IMR-90 (cell line): ENCODE measurements at regions not wholly inside any gene's neighbourhood (a gene's known extent, or its start where the extent isn't known, plus 50 kb on each side); places are given as distances from the start of the nearest gene placed in this dataset.

ENCODE experiments used
- ATAC-seq: fragments of 200-7000 bp; cut with Tn5 transposase; 2 replicates; pipeline ENCODE4 v1.9.1; 2020; ENCODE audit warnings: low read depth, mild to moderate bottlenecking, moderate library complexity
- BruUV-seq: library from RNA; stranded (reverse); fragments of 400-500 nt; replicated peaks from 2 replicates; lab custom pipeline; 2021; lab: Mats Ljungman, UMichigan
- CTCF ChIA-PET: fragments of 300-600 bp; formaldehyde crosslinking; extraction: SDS; loops from one replicate; lab custom pipeline; 2021; ENCODE audit warnings: antibody characterized with exemption; lab: Yijun Ruan, JAX
- POLR2A ChIA-PET: fragments of 300-600 bp; sonication (Branson Sonifier 250); formaldehyde crosslinking; loops from one replicate; lab custom pipeline; 2022; ENCODE audit warnings: antibody characterized with exemption; ENCODE audit not compliant: unreplicated experiment; lab: Charles Lee
- DNase-seq: peaks from one replicate; pipeline ENCODE4 v3.0.0; 2013
- H2AFZ ChIP-seq: replicated peaks from 2 replicates; pipeline ENCODE3; 2013; ENCODE audit warnings: low read length, mild to moderate bottlenecking; ENCODE audit not compliant: poor library complexity
- H2AK5ac ChIP-seq: 2 replicates; pipeline ENCODE4 v1.6.1; 2013; ENCODE audit warnings: low read depth, low read length, inconsistent platforms
- H2AK9ac ChIP-seq: replicated peaks from 2 replicates; pipeline ENCODE3; 2013; ENCODE audit warnings: mild to moderate bottlenecking, low read depth, low read length, moderate library complexity; ENCODE audit not compliant: poor library complexity
- H2BK120ac ChIP-seq: 2 replicates; pipeline ENCODE4 v1.6.1; 2013; ENCODE audit warnings: low read depth, low read length, inconsistent platforms
- H2BK15ac ChIP-seq: 3 replicates; pipeline ENCODE4 v1.6.1; 2013; ENCODE audit warnings: low read depth, low read length, inconsistent platforms
- H2BK20ac ChIP-seq: 2 replicates; pipeline ENCODE4 v1.6.1; 2013; ENCODE audit warnings: low read depth, mild to moderate bottlenecking, inconsistent platforms, low read length, moderate library complexity
- H2BK5ac ChIP-seq: 2 replicates; pipeline ENCODE4 v1.6.1; 2013; ENCODE audit warnings: mild to moderate bottlenecking, low read depth, low read length, inconsistent platforms; ENCODE audit not compliant: poor library complexity, severe bottlenecking
- H3K14ac ChIP-seq: replicated peaks from 2 replicates; pipeline ENCODE4 v1.6.1; 2013; ENCODE audit warnings: low read depth, low read length, inconsistent platforms
- H3K18ac ChIP-seq: 2 replicates; pipeline ENCODE4 v1.6.1; 2013; ENCODE audit warnings: low read depth, low read length, control low read depth
- H3K23ac ChIP-seq: 2 replicates; pipeline ENCODE4 v1.6.1; 2013; ENCODE audit warnings: low read depth, low read length, inconsistent platforms
- H3K27ac ChIP-seq: 2 replicates; pipeline ENCODE4 v1.5.1; 2013; ENCODE audit warnings: mild to moderate bottlenecking, control low read depth, low read length; ENCODE audit not compliant: insufficient read depth
- H3K27me3 ChIP-seq: 2 replicates; pipeline ENCODE4 v1.6.1; 2013; ENCODE audit warnings: low read length; ENCODE audit not compliant: control insufficient read depth, insufficient read depth
- H3K36me3 ChIP-seq: 2 replicates; pipeline ENCODE4 v1.6.1; 2013; ENCODE audit warnings: low read length, mixed read lengths; ENCODE audit not compliant: control insufficient read depth, insufficient read depth
- H3K4ac ChIP-seq: 2 replicates; pipeline ENCODE4 v1.6.1; 2013; ENCODE audit warnings: low read depth, low read length, inconsistent platforms
- H3K4me1 ChIP-seq: 2 replicates; pipeline ENCODE4 v1.6.1; 2013; ENCODE audit warnings: low read length, mixed read lengths; ENCODE audit not compliant: control insufficient read depth, insufficient read depth
- H3K4me2 ChIP-seq: 2 replicates; pipeline ENCODE4 v1.6.1; 2013; ENCODE audit warnings: low read depth, mild to moderate bottlenecking, control low read depth, low read length, moderate library complexity
- H3K4me3 ChIP-seq: 2 replicates; pipeline ENCODE4 v1.5.1; 2013; ENCODE audit warnings: low read depth, mild to moderate bottlenecking, control low read depth, low read length, moderate library complexity; ENCODE audit not compliant: insufficient read depth
- H3K56ac ChIP-seq: 2 replicates; pipeline ENCODE4 v1.6.1; 2013; ENCODE audit warnings: low read length, inconsistent platforms; ENCODE audit not compliant: insufficient read depth; ENCODE audit errors: extremely low read depth
- H3K79me1 ChIP-seq, 2 experiments: 2 replicates each; pipeline ENCODE4 v1.6.1; 2013; ENCODE audit warnings: low read length in 2 of 2, inconsistent platforms in 1 of 2, low read depth in 1 of 2
- H3K9ac ChIP-seq: 2 replicates; pipeline ENCODE4 v1.6.1; 2013; ENCODE audit warnings: low read depth, low read length, control low read depth
- H3K9me1 ChIP-seq: 2 replicates; pipeline ENCODE4 v1.6.1; 2013; ENCODE audit warnings: low read length, inconsistent platforms; ENCODE audit not compliant: insufficient read depth
- H3K9me3 ChIP-seq: 2 replicates; pipeline ENCODE4 v1.6.1; 2013; ENCODE audit warnings: low read length; ENCODE audit not compliant: control insufficient read depth, insufficient read depth
- H4K20me1 ChIP-seq: 2 replicates; pipeline ENCODE4 v1.6.1; 2013; ENCODE audit warnings: low read length, inconsistent platforms; ENCODE audit not compliant: insufficient read depth
- H4K5ac ChIP-seq: 2 replicates; pipeline ENCODE4 v1.6.1; 2013; ENCODE audit warnings: mild to moderate bottlenecking, low read depth, low read length, control low read depth
- H4K8ac ChIP-seq, 2 experiments: 2 replicates each; pipeline ENCODE4 v1.6.1; 2013; ENCODE audit warnings: low read depth in 2 of 2, low read length in 2 of 2, control low read depth in 1 of 2, inconsistent platforms in 1 of 2
- H4K91ac ChIP-seq: 2 replicates; pipeline ENCODE4 v1.6.1; 2013; ENCODE audit warnings: low read depth, low read length, inconsistent platforms; ENCODE audit not compliant: insufficient read depth
- WGBS, 2 experiments: methylation state at CpG; one replicate each; pipeline versions ENCODE4 v1.1.5 to v1.1.7; 2013; ENCODE audit warnings: missing lambda C conversion rate in 2 of 2; ENCODE audit not compliant: insufficient read length in 1 of 2; ENCODE audit errors: extremely low coverage in 2 of 2; 5-methylcytosine and 5-hydroxymethylcytosine counted together
- dilution Hi-C: fragments of 300-500 bp; cut with HindIII; formaldehyde crosslinking; loops from one replicate; pipeline ENCODE4 v1.14.3; 2018; ENCODE audit warnings: low sequenced_read_pairs; ENCODE audit not compliant: unreplicated experiment
- in situ Hi-C: fragments of 300-500 bp; cut with MboI; formaldehyde crosslinking; loops from 3 replicates; pipeline ENCODE4 v1.14.3; 2019; ENCODE audit warnings: low sequenced_read_pairs, inconsistent platforms, mixed read lengths
- intact Hi-C: fragments of 100-400 bp; cut with micrococcal nuclease; formaldehyde crosslinking; loops from 2 replicates; pipeline ENCODE4 v1.10.0; 2022
- TF ChIP-seq, protein P1 (sequence below): conservative IDR thresholded peaks from 2 replicates; pipeline ENCODE4 v1.5.1; 2012; ENCODE audit warnings: mild to moderate bottlenecking, low read depth, low read length, improper control_type of control experiment

- Histone ChIP-seq H3K4ac (no peak overlapping the region), H2AK9ac (no peak overlapping the region), H4K20me1 (no peaks in the 10 kb centered on the region), H3K4me1 (no peaks in the 10 kb centered on the region), H3K23ac (no peak overlapping the region), H2BK120ac (no peak overlapping the region), H2AFZ (no peak overlapping the region), H3K79me1 (no peaks in the 10 kb centered on the region), H3K27me3 (no peaks in the 10 kb centered on the region), H3K18ac (no peak overlapping the region), H3K9ac (no peak overlapping the region), H3K27ac (no peak overlapping the region), H4K5ac (no peak overlapping the region), H3K56ac (no peak overlapping the region), H3K4me2 (no peak overlapping the region), H3K9me1 (no peaks in the 10 kb centered on the region), H2AK5ac (no peak overlapping the region), H3K4me3 (no peak overlapping the region), H4K91ac (no peak overlapping the region), H2BK5ac (no peak overlapping the region), H3K36me3 (no peaks in the 10 kb centered on the region), H2BK15ac (no peak overlapping the region), H3K14ac (no peak overlapping the region), H3K9me3 (no peaks in the 10 kb centered on the region; the same call in 1 of the 2 replicates), H4K8ac (no peak overlapping the region), H2BK20ac (no peak overlapping the region)
- DNase-seq (no peak), ATAC-seq (no peak)
- in situ Hi-C loops: no loop called here
- dilution Hi-C loops: no loop called here
- no TSS peak for BruUV-seq
- ChIA-PET CTCF (no interaction called here), POLR2A (no interaction called here)
- TF ChIP-seq, protein P1, sequence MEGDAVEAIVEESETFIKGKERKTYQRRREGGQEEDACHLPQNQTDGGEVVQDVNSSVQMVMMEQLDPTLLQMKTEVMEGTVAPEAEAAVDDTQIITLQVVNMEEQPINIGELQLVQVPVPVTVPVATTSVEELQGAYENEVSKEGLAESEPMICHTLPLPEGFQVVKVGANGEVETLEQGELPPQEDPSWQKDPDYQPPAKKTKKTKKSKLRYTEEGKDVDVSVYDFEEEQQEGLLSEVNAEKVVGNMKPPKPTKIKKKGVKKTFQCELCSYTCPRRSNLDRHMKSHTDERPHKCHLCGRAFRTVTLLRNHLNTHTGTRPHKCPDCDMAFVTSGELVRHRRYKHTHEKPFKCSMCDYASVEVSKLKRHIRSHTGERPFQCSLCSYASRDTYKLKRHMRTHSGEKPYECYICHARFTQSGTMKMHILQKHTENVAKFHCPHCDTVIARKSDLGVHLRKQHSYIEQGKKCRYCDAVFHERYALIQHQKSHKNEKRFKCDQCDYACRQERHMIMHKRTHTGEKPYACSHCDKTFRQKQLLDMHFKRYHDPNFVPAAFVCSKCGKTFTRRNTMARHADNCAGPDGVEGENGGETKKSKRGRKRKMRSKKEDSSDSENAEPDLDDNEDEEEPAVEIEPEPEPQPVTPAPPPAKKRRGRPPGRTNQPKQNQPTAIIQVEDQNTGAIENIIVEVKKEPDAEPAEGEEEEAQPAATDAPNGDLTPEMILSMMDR: no peak
- WGBS, 2 experiments: no CpG with 5 or more reads among the region's 3 CpGs
- intact Hi-C loops: no loop called here
Observed at GRCh38 chr21:17071093-17071492, 441.8 kb upstream of the CXADR start.
